Left hindlimb (tissue), 1 donor: ENCODE measurements at regions not wholly inside any gene's neighbourhood (a gene's known extent, or its start where the extent isn't known, plus 50 kb on each side); places are given as distances from the start of the nearest gene placed in this dataset.
"Not testable (repeated sequence)": the region's sequence is repeated elsewhere in the genome, so short reads cannot be mapped to it uniquely, and the experiment has no call there.

Experiments
- DNase-seq: peaks from one replicate; pipeline ENCODE4 v3.0.0-alpha.2; 2018

GRCh38 chr13:58946274-58946673 lies 1217.5 kb downstream of the DIAPH3 start:
- DNase-seq = no peak

GRCh38 chr13:58949646-58950045 lies 1214.1 kb downstream of the DIAPH3 start:
- DNase-seq = no peak

GRCh38 chr13:58950911-58951310 lies 1212.8 kb downstream of the DIAPH3 start:
- no peak for DNase-seq

- no peak for DNase-seq
Measured at GRCh38 chr13:58953638-58954037, 1210.1 kb downstream of the DIAPH3 start.

- DNase-seq = no peak
Measured at GRCh38 chr13:58955546-58956385, 1208.0 kb downstream of the DIAPH3 start.

GRCh38 chr13:58958097-58958496 lies 1205.6 kb downstream of the DIAPH3 start:
- DNase-seq = not testable (repeated sequence)

- no peak for DNase-seq
Measured at GRCh38 chr13:58960888-58961287, 1202.8 kb downstream of the DIAPH3 start.

GRCh38 chr13:58963321-58963720 lies 1200.4 kb downstream of the DIAPH3 start:
- DNase-seq = no peak

- DNase-seq = no peak
Measured at GRCh38 chr13:58964048-58964447, 1199.7 kb downstream of the DIAPH3 start.

GRCh38 chr13:58977085-58977484 lies 1186.6 kb downstream of the DIAPH3 start:
- DNase-seq = no peak

- no peak for DNase-seq
Measured at GRCh38 chr13:58978331-58978730, 1185.4 kb downstream of the DIAPH3 start.

GRCh38 chr13:58979851-58980250 lies 1183.9 kb downstream of the DIAPH3 start:
- no peak for DNase-seq

- no peak for DNase-seq
Measured at GRCh38 chr13:58985845-58986244, 1177.9 kb downstream of the DIAPH3 start.

- DNase-seq = no peak
Measured at GRCh38 chr13:58989556-58989955, 1174.2 kb downstream of the DIAPH3 start.

GRCh38 chr13:58991826-58992477 lies 1171.8 kb downstream of the DIAPH3 start:
- no peak for DNase-seq

- no peak for DNase-seq
Measured at GRCh38 chr13:58992478-58993042, 1171.2 kb downstream of the DIAPH3 start.

GRCh38 chr13:58994077-58994476 lies 1169.7 kb downstream of the DIAPH3 start:
- DNase-seq = no peak

GRCh38 chr13:58994777-58995176 lies 1169.0 kb downstream of the DIAPH3 start:
- DNase-seq = no peak

GRCh38 chr13:58998716-58999115 lies 1165.0 kb downstream of the DIAPH3 start:
- no peak for DNase-seq

GRCh38 chr13:58999851-59000250 lies 1163.9 kb downstream of the DIAPH3 start:
- no peak for DNase-seq

- DNase-seq = no peak
Measured at GRCh38 chr13:59000770-59001169, 1163.0 kb downstream of the DIAPH3 start.

GRCh38 chr13:59012731-59013130 lies 1151.0 kb downstream of the DIAPH3 start:
- DNase-seq = no peak

GRCh38 chr13:59016250-59016649 lies 1147.5 kb downstream of the DIAPH3 start:
- DNase-seq = no peak

- DNase-seq = no peak
Measured at GRCh38 chr13:59024434-59024833, 1139.3 kb downstream of the DIAPH3 start.
